Endothelial cell of hepatic sinusoid (primary cell): ENCODE measurements at regions not wholly inside any gene's neighbourhood (a gene's known extent, or its start where the extent isn't known, plus 50 kb on each side); places are given as distances from the start of the nearest gene placed in this dataset.

Source experiments
- in situ Hi-C: cut with HindIII; loops from 2 replicates; pipeline ENCODE4 v1.10.0; 2017; ENCODE audit warnings: low sequenced_read_pairs

DNA sequence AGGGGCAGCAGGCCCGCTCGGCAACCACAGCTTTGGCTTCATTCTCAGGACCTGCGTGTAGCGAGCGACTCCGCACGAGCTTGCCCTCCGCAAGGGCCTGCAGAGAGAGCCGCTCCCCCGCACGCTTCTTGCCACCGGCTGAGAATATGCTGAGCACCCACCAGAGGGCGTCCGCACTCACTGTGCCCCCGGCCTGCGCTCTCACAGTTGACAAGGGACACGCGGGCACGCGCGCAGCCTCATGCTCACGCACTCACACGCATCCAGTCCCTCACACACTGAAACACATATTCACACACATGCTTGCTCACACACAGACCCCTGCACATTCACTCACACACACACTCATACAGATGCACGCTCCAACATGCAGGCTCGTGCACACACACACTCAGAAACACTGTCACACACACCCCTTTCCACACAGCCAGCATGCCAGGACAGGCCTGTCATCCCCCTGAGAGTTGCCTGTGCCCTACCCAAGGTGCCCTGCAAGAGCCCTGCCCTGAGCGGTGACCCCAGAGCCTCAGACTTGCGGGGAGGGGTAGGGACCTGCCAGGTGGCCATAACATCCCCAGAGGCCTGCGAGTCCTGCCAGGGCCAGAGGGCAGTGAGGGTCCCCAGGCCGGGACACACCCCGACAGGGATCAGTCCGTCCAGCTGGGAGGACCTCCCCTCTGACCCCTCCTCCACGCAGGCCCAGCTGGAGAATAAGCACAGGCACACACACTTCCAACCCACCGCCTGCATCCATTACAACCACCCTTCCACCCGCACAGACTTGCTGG lies 174.1 kb downstream of the BMP7 start:
- in situ Hi-C loops = no loop called here

DNA sequence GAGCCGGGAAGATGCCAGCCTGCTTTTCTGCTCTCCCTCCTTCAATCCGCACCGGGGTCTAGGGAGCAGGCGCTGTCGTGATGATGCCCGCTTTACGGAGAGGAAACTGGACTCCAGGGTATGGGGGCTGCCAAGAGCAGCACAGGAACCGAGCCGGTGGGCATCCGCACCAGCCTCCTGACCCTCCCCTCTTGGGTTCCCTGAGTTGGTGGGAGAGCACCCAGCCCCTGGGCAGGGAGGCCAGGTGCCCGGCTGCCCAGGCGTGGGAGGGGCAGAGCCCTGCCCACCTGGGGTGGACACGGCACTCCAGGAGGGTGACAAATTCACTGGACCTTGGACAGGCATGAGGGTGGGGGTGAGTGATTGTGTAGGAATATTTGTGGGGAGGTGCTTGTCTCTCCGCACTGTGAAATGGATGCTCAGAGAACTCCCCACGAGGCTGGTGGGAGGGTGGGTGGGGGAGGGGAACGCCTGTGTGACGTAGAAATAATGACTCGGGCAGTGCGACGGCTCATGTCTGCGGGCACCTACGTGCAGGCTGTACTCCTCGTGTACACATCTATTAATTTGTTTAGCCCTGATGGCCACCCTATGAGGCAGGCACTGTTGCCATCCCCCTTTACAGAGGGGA lies 173.4 kb downstream of the BMP7 start:
- in situ Hi-C loops = no loop called here

DNA sequence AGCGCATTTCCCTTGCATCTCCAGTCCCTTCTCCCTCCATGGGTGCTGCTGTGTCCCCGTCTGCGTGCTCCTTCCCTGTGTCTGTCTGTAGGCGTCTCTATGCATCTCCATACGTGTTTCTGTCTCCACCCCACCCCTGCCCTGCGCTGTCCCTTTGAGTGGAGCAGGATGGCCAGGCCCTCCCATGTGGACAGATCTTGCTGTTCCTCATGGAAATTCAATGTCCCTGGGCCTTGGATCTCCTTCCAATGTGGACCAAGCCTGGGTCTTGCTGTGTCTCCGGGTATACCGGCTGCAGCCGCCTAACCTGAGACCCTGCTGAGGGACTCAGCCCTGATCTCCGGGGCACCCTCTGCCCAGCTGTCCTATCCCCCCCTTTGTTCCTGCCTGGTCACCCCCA lies 172.7 kb downstream of the BMP7 start:
- in situ Hi-C loops = no loop called here

DNA sequence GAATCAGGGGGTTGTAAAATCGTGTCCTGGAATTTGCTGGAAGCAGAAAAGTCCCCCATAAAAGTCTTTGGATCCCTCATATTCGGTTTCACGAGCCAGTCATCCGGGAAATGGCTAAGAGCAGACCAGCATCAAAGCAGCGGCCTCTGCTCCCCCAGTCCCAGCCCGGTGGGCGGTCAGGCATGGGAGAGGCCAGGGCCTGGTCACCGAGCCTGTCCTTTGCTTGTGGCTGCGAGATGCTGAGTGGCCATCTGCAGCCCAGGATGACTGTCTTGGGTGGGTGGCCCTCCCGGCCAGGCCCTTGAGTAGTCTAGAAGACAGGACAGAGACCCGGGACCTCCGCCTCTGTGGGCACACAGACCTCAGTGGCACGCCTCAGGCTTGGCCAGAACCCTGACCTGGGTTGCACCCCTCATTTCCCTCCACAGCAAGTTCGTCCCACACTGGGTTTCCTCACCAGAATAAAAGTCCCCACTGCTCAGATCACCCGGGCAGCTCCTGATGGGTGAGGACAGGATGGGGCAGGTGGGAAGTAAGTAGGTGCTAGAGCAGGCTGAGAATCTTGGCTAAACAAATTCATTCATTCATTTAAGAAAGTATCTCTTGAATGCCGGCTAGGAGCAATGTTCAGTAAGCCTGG lies 172.1 kb downstream of the BMP7 start:
- in situ Hi-C loops = no loop called here

DNA sequence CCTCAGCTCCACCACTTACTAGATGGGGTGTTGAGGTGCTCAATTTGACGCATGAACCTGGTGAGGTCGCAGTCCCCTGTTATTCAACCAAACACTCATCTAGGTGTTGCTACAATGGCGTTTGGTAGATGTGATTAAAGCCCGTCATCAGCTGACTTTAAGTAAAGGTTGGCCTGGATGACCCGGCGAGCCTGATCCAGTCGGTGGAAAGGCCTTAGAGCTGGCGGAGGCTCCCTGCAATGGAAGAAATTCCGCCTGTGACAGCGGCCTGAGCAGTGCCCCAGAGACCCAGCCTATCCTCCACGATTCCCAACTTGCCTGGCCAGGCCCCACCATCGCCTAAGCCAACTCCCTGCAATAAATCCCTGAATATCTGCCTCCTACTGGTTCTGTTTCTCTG lies 171.4 kb downstream of the BMP7 start:
- in situ Hi-C loops = no loop called here

DNA sequence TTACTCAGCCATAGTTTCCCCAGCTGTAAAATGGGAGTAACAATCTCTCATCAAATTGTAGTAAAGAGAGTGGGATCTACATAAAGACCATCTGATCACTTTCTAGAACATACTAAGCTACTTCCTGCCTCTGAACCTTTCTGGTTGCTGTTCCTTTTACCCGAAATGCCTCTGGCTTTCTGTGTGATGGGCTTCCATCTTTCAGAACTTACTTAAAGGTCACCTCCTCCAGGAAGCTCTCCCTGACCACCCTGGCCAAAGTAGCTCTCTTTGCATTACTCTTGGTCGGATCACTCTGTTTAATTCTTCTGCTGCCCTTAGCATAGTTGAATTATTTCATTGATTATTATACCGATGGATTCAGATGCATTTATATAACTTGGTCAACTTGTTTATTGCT lies 171.0 kb downstream of the BMP7 start:
- in situ Hi-C loops = no loop called here

DNA sequence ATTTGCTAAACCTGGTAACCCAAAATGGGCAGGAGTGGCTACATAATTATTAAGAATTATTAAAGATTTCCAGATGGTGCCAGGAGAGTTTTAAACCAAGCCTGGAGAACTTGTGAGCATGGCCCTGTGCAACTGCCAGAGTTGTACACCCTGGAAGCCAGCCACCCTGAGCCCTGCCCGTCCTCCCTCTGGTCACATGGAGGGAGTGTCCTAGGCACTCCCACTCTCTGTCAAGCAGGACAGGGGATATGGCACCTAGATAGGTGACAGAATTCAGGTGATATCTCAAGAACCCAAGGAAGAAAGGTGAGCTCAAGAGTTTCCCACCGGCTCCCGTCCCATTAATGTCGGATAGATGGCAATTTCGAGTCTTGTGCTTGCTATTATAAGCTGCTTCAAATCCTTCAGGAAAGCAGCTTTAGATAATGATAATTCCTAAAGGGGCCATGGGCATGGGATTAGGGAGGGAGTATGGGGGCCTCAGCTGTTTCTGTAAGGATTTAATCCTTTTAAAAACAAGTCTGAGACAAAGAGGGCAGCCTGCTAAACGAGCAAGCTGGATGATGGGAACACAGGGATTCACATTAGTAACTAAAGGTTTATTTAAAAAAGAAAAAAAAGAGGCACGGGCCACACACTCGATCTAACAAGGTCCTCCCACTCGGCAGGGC lies 169.1 kb downstream of the BMP7 start:
- in situ Hi-C loops = no loop called here

DNA sequence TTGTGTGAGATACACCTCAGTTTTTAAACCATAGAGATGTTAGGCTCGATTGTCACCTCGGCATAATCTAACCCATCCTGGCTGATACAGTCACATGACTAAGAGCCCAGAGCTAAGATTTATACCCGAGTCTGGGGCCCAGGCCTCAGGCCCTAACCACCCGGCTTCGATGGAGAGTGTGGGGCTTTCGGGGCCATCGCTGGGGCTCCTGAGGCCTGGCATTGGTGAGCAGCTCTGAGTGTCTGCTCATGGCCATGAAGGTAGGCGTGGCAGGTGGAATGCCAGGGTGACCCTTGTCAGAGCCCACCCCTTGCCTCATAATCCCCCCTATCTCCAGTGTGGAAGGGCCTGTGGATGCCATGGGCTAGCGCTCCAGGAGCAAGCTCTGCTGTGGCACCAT lies 164.3 kb downstream of the BMP7 start:
- in situ Hi-C loops = no loop called here

DNA sequence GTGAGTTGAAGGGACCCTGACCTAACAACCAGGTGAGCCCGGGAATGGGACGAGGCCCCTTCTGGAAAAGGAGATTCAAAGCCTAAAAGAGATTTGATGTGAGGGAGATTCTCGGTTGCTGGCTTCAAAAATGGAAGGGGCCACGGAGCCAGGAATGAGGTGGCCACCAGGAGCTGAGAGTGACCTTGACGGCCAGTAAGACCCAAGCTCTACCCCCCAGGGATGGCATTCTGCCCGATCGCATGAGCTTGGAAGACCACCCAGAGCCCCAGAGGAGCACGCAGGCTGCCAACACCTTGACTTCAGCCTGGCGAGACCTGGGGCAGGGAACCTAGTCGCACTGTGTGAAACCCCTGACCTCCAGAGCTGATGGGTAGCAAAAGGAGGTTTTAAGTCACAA lies 163.9 kb downstream of the BMP7 start:
- in situ Hi-C loops = no loop called here

DNA sequence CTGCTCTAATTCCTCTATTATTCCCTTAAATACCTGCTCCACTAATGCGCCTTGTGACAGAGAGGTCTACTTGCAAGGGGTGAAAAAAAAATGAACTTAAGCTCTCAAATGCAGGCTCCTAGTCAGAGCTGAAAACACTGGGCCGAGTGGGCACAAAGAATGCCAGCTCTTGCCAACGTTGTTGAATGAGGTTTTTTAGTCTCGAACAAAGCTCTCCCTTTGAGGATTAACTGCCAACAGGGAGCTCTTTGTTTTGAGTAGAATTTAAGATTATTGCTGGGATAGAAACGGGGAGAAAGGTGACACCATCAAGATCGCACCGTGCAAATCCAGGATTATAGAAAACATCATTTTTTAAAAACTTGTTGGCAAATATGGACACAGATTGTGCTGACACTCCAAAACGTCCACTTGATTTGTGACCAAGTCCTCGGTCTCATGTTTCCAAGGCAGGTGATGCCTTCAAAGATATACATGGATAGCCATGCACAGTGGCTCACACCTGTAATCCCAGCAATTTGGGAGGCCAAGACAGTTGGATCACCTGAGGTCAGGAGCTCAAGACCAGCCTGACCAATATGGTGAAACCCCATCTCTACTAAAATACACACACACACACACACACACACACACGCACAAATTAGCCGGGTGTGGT lies 163.2 kb downstream of the BMP7 start:
- in situ Hi-C loops = no loop called here

DNA sequence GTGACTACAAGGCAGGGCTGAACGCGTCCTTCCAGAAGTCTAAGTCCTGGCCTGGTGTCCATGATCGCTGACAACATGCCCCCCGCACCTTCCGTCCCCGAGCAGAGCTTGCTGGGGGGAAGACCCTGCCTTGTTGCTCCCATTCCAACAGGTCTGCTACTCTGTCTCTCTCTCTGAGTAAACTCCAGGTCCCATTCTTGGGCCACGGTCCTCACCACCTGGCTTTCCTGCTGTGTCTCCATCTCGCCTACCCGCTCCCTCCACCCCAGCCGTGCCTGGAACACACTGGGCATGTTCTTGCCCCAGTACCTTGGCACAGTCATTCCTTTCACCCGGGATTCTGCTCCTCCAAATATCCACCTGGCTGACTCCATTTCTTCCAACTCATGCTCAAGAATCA lies 162.3 kb downstream of the BMP7 start:
- in situ Hi-C loops = no loop called here

DNA sequence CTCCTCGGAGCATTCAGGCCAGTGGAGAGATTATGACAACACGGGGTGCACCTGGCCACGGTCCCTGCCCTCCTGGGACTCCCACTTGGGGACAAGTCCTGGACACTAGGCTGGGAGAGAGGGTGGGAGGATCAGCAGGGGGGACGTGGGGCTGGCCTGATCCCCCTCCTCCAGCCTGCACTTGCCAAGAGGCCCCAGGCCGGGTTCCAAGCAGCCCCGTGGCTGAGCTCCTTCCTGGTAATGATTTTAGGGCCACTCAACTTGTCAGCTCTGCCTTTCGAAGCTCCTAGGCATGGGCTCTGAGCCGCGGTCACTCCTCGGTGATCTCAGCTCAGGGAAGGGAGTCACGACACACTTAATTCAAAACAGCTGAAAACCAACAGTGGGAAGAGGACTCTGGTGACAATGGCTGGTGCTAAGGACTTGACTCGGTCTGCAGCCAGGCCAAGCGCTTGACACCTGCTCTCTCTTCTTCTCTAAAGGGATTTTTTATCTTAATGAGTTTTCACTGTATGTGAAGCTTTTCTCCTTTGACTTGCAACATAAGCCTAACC lies 161.7 kb downstream of the BMP7 start:
- in situ Hi-C loops = no loop called here

DNA sequence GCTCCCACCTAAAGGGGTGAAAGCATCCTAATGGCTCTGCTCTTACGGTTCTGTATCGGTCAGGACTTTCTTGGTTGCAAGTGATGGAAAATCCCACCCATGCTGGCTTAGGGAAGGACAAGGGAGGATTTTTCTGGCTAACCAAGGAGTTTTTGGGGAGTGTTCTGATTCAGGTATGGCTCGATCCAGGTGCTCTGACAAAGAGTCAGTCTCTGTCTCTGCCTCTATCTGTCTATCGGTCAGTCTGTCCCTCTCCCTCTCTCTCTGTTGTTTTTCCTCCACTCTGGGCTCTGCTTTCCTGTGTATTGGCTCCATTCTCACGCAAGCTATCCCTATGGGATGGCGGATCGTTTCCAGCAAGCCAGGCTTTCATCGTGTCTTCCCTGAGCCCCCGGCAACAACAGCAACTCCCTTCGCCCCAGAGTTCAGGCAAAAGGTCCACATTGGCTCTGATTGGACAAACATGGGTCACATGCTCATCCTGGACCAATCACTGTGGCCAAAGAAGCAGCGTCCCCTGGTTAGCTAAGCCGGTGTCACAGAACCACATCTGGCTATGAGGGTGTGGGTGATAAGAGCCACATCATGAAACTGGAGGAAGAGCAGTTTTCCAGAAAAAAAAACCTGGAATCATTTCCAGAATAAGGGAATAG lies 160.3 kb downstream of the BMP7 start:
- in situ Hi-C loops = no loop called here

DNA sequence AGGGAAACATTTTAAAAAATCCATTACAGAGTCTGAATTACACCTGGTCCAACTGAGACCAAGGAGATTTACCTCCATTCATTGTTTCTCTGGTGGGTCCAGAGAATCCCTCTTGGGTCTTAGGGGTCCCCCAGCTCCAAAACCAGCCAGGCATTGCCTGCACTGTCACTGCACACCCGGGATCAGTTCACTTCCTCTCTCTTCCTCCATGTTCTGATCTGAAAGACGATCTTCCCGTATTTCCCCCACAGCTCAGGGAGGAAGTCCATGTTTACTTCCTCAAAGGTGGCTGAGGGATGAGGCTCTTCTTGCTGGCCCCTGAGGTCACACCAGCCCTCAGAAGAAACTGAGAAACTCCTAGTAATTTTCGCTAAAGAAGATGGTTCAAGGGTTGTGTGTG lies 159.7 kb downstream of the BMP7 start:
- in situ Hi-C loops = no loop called here

DNA sequence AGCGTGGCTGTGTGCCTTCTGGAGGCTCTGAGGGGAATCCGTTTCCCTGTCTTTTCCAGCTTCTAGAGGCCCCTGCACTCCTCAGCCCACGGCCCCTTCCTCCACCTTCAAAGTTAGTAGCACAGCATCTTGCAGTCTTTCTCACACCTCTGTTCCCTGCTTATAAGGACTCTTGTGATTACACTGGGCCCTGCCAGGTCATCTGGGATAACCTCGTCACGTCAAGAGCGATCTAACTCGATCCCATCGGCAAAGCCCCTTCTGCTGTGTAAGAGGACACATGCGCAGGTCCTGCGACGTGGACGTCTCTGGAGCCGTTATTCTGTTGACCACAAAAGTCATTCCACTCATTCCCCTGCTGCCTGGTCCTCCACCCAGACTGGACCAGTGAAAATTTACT lies 159.2 kb downstream of the BMP7 start:
- in situ Hi-C loops = no loop called here

DNA sequence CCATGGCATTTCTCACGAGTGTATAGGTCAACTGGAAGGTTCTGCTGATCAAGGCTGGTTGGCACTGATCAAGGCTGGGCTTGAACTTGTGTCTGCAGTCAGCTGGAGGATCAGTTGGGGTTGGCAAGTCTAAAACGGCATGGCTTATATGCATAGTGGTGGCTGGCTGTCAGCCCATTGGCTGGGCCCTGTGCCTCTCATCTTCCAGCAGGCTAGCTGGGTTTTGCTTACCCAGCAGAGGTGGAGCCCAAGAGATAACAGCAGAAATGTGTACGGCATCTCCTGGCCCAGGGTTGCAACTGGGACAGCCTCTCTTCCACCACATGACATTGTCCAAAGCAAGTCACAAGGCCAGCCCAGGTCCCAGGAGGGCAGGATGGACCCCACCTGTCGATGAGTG lies 158.2 kb downstream of the BMP7 start:
- in situ Hi-C loops = no loop called here

DNA sequence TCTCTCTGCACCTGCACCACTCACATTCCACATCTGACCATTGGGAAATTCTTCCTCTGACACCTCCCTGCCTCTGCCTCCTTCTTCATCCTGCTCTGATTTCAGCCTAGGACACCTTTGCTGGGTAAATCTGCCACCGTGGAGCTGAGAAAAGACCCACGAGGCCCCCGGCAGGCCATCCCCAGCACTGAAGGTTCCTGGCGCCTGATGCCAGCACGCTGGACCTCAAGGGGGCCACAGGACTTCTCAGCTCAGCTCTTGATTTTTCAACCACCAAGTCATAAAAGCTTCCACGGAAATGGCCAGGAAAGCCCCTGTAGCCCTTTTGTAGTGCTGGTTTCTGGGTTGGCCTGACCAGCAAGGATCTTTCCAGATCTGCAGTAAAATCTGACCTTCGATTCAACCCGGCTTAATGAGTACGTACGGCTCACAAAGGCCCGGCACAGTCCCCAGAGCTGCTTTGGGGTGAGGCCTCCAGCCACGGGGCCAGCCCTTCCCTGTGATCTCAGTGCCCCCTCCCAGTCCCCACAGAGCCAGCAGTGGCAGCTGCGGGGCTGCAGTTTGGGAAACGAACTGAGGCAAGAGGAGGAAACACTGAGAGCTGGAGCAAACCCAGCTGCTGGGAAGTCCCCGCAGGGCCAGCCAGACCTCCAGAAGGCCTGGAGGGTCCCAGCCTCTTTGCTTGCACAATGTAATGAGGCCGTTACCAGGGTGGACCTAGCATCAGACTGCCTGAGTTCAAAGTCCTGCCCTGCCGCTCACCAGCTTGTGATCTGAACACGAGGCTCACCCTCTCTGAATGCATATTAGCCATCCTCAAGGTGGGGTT lies 157.5 kb downstream of the BMP7 start:
- in situ Hi-C loops = no loop called here

DNA sequence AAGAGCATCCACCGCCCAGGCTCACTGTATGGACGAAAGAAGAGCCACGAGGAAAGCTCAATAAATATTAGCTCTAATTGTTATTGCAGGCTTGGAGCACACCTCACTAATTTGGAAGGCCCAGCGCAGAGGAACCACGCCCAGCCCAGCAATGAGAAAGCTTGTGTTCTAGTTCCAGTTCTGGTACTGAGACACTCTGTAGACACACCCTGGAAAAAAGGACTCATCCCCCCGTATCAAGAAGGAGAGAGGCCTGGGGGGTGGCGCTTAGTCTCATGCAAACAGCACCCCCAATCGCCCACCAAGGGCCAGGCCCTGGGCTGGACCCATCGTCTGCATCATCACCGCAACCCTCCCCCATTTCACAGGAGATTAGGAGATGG lies 156.9 kb downstream of the BMP7 start:
- in situ Hi-C loops = no loop called here
